ENCODE measurements at regions not wholly inside any gene's neighbourhood (a gene's known extent, or its start where the extent isn't known, plus 50 kb on each side); places are given as distances from the start of the nearest gene placed in this dataset.

DNA sequence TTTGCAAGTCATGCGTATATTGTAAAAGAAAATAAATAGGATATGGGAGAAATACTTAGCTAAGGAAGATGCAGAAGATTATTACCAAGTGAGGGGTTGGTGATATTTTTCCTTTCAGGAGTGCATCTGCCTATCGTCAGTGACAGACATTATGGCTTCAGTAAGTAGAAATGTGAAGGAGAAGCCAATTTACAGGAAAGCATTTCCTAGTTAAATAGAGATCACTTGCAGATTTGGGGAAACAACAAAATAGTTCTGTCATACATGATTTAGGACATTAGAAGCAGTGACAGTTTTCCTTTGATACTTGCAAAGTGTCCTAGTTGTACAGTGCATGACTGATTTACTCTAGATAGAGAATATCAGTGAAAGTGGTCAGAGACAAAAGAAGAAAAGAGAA, 747.8 kb upstream of the KLHL1 start:
- H3K4me3 Mint-ChIP-seq: no peak overlapping the region
- H3K9me3 Mint-ChIP-seq: peaks cover 4% of the 10 kb centered on the region
- DNase-seq: no peak
- H3K36me3 Mint-ChIP-seq (ENCODE audit: low read depth): no peaks in the 10 kb centered on the region
- H3K27me3 Mint-ChIP-seq: no peaks in the 10 kb centered on the region
- no peak overlapping the region for H3K27ac Mint-ChIP-seq
- H3K4me1 Mint-ChIP-seq (ENCODE audit: low read depth): no peaks in the 10 kb centered on the region

DNA sequence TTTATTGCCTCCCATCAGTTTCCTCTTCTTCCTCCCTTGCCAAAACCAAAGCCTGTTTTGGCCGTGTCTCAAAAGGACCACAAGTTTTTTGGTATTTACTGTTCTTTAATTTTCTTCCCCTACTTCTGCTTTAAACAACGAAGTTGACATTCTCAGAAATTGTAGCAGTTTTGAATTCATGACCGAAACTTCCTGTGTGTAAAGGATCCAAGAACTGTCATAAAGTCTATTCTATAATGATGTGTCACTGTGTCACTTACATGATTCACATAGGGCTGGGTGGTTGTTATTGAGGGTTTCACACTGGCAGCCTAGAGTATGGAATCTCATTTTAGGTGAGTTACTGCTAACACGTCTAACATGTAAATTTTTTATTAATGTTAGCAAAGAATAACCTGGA, 741.0 kb upstream of the KLHL1 start:
- no peak for DNase-seq
- Mint-ChIP-seq H3K27ac (no peak overlapping the region), H3K9me3 (peaks cover 4% of the 10 kb centered on the region), H3K4me1 (ENCODE audit: low read depth) (no peaks in the 10 kb centered on the region), H3K27me3 (no peaks in the 10 kb centered on the region), H3K36me3 (ENCODE audit: low read depth) (no peaks in the 10 kb centered on the region), H3K4me3 (no peak overlapping the region)

DNA sequence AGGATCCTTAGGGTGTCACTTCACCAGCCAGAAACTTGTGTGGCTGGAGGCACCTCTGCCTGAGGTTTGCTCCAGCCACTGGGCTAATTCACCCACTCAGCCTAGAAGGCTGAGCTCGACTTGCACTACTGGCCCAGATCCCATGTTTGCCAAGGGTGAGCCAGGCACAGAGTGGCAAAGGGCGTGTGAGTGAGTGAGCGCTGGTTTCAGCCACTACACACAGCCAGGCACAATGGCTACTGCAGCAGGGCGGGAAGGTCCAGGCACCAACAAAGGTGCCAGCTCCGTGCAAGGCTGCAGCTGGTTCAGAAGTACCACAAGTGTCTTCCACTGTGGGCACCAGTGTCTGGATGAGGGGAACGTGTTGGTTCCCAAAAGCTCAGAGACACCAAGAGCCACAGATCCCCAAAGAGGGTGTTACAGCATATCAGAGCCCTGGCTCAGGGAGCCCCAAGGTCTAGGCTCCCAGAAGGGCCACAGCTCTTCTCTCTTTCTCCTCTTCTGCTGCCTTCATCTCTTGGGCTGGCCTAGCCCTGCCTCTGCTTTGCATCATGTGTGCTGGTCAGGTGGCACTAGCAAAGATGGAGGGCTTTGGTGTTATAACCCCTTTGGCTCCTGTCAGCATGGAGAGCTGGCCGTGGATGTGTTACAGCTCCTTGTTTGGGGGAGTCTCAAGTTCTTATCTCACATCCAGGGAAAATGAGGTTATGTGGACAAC, 736.3 kb upstream of the KLHL1 start:
- Mint-ChIP-seq H3K27ac (no peak overlapping the region), H3K27me3 (no peaks in the 10 kb centered on the region), H3K4me1 (ENCODE audit: low read depth) (no peaks in the 10 kb centered on the region), H3K4me3 (no peak overlapping the region), H3K36me3 (ENCODE audit: low read depth) (no peaks in the 10 kb centered on the region), H3K9me3 (peaks cover 7% of the 10 kb centered on the region)
- DNase-seq: no peak

DNA sequence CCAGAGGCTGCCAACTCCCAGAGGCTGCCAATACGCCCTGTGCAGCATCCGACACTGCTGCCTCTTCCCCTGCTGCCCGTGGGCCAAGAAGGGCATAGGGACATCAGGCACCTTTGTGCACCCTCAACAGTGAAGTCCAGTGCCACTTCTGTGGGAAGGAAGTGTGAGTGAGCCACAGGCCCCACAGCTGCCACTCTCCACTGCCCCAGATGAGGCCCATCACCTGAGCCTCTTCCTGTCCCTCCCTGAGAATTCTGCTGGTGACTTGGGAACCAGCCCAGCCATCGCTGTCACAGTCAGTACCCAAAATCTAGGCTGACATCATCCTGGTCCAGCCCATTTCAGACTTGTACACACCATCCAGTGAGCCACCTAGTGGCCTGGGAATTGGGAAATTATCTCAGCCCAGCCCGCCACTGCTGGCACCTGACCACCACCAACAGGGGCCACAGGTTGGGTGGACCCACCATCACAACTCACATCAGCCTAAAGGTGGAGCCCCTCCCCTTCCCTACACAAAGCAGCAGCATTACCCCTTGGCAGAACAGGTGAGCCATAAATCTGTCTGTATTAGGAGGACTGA, 733.9 kb upstream of the KLHL1 start:
- Mint-ChIP-seq H3K27me3 (no peaks in the 10 kb centered on the region), H3K9me3 (peaks cover 7% of the 10 kb centered on the region), H3K27ac (no peak overlapping the region), H3K36me3 (ENCODE audit: low read depth) (no peaks in the 10 kb centered on the region), H3K4me1 (ENCODE audit: low read depth) (no peaks in the 10 kb centered on the region), H3K4me3 (no peak overlapping the region)
- DNase-seq: no peak

DNA sequence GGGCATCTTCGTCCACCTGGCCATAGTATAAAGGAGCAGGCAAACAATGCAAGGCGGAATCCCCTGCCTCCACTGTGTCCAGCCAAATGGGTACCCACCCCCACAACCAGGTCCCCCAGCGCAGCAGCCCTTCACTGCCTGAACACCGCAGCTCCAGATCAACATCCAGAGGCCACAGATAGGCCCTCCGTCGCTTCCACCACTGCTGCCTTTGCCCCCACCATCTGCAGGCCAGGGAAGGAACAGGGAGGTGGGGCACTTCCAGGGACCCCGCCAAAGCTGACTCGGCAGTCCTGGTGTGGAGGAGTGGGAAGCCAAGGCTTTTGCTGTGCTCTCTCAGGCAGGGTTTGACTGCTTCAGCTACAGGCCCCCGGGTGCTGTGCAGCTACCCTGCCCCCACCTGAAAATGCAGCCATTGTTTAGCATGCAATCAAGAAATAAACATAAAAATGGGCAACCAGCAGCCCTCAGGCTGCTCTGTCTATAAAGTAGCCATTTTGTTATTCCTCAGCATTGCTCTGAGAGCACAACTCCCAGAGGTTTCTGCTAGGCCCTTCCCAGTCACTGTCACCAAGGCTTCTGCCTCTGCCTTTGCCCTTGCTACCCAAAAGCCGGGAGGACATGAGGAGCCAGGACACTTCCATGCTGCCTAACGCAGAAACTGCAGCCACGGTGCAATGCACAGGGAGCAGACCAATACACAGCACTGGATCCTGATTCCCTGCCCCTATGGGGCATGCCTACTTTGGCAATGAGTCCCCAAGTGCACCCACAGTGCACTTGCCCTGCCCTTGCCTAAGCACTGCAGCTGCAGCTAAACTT, 733.2 kb upstream of the KLHL1 start:
- H3K27me3 Mint-ChIP-seq: no peaks in the 10 kb centered on the region
- no peak overlapping the region for H3K4me3 Mint-ChIP-seq
- H3K9me3 Mint-ChIP-seq: peaks cover 7% of the 10 kb centered on the region
- H3K4me1 Mint-ChIP-seq (ENCODE audit: low read depth): no peaks in the 10 kb centered on the region
- H3K36me3 Mint-ChIP-seq (ENCODE audit: low read depth): no peaks in the 10 kb centered on the region
- no peak overlapping the region for H3K27ac Mint-ChIP-seq
- DNase-seq: no peak

DNA sequence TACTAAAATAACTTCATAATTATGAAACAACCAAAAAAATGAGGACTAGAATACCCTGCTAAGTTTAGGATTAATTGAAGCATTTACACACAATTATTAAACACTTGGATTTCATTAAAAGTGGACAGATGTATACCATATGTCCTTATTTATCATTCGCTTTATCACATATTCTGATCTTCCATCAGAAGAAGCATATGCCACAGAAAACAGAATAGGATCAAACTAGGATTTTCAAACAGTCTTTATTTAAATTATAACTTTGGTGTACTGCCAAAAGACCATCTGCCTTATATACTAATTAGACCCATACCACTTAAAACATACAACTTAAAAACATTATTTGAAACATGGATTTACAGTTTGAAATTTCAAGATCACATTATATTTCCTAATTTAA, 727.1 kb upstream of the KLHL1 start:
- H3K27ac Mint-ChIP-seq: no peak overlapping the region
- H3K27me3 Mint-ChIP-seq: no peaks in the 10 kb centered on the region
- peaks cover 2% of the 10 kb centered on the region for H3K9me3 Mint-ChIP-seq

DNA sequence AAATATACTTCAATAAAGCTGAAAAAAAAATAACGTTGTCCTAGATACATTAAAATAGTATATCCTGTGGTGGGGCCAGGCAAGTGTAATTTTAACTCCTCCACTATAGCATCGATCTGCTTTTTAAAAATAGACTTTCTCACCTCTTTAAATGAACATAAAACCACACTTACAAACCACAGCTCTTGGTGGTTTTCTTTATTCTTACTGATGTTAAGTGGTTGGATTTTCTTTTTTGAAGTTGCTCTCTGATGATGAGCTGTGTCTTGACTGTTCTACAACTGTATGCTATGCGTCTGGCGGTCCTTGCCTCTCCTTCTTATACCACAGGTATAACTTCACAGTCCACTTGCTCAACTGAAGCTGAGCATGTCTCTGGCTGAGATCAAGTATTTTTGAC, 721.5 kb upstream of the KLHL1 start:
- Mint-ChIP-seq H3K4me3 (no peak overlapping the region), H3K27ac (no peak overlapping the region)

More for the DNA sequence above, 727.1 kb upstream of the KLHL1 start:
- H3K36me3 Mint-ChIP-seq (ENCODE audit: low read depth): no peaks in the 10 kb centered on the region
- no peaks in the 10 kb centered on the region for H3K4me1 Mint-ChIP-seq (ENCODE audit: low read depth)
- DNase-seq: no peak
- H3K4me3 Mint-ChIP-seq: no peak overlapping the region

DNA sequence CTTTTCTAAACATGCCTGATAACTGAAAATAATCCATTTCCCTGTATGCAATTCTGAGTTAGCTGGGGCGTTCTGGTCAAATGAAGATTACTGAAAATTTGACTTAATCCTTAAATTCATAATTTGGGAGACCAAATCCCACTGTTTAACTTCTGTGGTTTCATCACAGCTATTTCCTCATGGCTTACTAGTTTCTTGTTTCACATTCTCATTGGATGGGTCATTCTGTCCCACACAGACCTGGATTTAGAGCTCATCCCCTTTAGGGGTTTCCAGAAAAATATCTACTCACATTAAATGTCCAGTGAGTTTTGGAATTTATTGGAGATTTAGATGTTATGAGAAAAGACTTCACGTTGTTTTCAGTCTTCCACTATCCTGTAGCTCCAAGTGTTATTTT, 709.3 kb upstream of the KLHL1 start:
- H3K27me3 Mint-ChIP-seq: no peaks in the 10 kb centered on the region
- DNase-seq: no peak
- H3K4me3 Mint-ChIP-seq: no peak overlapping the region
- no peak overlapping the region for H3K27ac Mint-ChIP-seq
- no peaks in the 10 kb centered on the region for H3K36me3 Mint-ChIP-seq (ENCODE audit: low read depth)
- H3K4me1 Mint-ChIP-seq (ENCODE audit: low read depth): no peaks in the 10 kb centered on the region
- H3K9me3 Mint-ChIP-seq: no peaks in the 10 kb centered on the region

More for the DNA sequence above, 721.5 kb upstream of the KLHL1 start:
- H3K36me3 Mint-ChIP-seq (ENCODE audit: low read depth): no peaks in the 10 kb centered on the region
- no peak for DNase-seq
- no peaks in the 10 kb centered on the region for H3K4me1 Mint-ChIP-seq (ENCODE audit: low read depth)
- no peaks in the 10 kb centered on the region for H3K27me3 Mint-ChIP-seq
- peaks cover 4% of the 10 kb centered on the region for H3K9me3 Mint-ChIP-seq

DNA sequence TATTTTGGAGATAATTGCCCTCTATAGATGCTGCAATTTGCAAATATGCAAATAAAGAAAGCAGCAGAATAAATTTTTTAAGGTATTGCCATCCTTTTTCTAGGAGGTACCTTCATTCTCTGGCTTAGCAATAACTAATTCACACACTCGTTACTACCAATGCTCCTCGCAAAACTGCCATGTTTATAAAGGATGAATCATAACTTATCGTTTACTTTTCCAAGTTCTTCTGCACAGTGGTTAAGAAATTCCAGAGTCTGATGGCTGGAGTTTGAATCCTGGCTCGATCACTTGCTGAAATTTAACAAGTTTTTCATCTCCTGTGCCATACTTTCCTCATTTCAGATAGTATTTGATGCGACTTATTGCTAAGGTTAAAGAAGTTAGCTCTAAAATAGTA, 708.6 kb upstream of the KLHL1 start:
- Mint-ChIP-seq H3K4me1 (ENCODE audit: low read depth) (no peaks in the 10 kb centered on the region), H3K4me3 (no peak overlapping the region), H3K36me3 (ENCODE audit: low read depth) (no peaks in the 10 kb centered on the region), H3K9me3 (no peaks in the 10 kb centered on the region), H3K27ac (no peak overlapping the region), H3K27me3 (no peaks in the 10 kb centered on the region)
- DNase-seq: no peak

DNA sequence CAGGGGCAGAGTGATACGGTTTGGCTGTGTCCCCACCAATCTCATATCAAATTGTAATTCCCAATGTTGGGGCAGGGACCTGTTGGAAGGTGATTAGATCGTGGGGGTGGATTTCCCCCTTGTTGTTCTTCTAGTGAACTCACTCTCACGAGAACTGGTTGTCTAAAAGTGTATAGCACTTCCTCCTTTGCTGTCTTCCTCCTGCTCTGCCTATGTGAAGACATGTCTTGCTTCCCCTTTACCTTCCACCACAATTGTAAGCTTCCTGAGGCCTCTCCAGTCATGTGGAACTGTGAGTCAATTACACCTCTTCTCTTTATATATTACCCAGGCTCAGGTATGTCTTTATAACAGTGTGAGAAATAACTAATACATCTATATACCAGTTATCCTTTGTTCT, 706.4 kb upstream of the KLHL1 start:
- no peaks in the 10 kb centered on the region for H3K4me1 Mint-ChIP-seq (ENCODE audit: low read depth)
- H3K27me3 Mint-ChIP-seq: no peaks in the 10 kb centered on the region
- H3K4me3 Mint-ChIP-seq: no peak overlapping the region
- peaks cover 1% of the 10 kb centered on the region for H3K9me3 Mint-ChIP-seq
- DNase-seq: no peak
- no peaks in the 10 kb centered on the region for H3K36me3 Mint-ChIP-seq (ENCODE audit: low read depth)
- no peak overlapping the region for H3K27ac Mint-ChIP-seq

DNA sequence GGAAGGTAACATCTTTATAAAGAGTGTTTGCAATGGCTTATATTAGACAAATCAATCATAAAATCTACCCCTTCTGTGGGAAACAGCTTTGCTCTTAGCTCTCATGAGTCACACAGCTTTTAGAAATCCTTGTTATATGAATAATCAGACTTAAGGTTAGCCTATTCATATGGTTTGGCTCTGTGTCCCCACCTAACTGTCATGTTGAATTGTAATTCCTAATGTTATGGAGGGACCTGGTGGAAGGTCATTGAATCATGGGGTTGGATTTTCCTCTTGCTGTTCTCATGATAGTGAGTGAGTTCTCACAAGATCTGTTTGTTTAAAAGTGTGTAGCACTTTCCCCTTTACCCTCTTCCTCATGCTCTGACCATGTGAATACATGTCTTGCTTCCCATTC, 704.2 kb upstream of the KLHL1 start:
- DNase-seq: no peak
- Mint-ChIP-seq H3K36me3 (ENCODE audit: low read depth) (no peaks in the 10 kb centered on the region), H3K4me3 (no peak overlapping the region), H3K27me3 (no peaks in the 10 kb centered on the region), H3K9me3 (peaks cover 5% of the 10 kb centered on the region), H3K27ac (no peak overlapping the region), H3K4me1 (ENCODE audit: low read depth) (no peaks in the 10 kb centered on the region)

DNA sequence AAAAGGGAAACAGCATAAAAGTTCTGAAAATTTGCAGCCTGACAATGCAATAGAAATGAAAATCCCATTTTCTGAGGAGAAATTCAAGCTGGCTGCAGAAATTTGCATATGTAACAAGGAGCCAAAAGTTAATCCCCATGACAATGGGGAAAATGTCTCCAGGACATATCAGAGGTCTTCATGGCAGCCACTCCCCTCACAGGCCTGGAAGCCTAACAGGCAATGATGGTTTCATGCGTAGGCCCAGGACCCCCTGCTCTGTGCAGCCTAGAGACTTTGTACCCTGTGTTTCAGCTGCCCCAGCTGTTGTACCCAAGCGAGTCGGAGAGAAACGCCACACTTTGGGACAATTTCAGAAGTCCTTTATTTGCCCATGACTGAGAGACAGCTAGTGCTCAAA, 701.3 kb upstream of the KLHL1 start:
- Mint-ChIP-seq H3K36me3 (ENCODE audit: low read depth) (no peaks in the 10 kb centered on the region), H3K27me3 (no peaks in the 10 kb centered on the region), H3K9me3 (peaks cover 5% of the 10 kb centered on the region), H3K4me3 (no peak overlapping the region), H3K4me1 (ENCODE audit: low read depth) (no peaks in the 10 kb centered on the region), H3K27ac (no peak overlapping the region)
- DNase-seq: no peak

DNA sequence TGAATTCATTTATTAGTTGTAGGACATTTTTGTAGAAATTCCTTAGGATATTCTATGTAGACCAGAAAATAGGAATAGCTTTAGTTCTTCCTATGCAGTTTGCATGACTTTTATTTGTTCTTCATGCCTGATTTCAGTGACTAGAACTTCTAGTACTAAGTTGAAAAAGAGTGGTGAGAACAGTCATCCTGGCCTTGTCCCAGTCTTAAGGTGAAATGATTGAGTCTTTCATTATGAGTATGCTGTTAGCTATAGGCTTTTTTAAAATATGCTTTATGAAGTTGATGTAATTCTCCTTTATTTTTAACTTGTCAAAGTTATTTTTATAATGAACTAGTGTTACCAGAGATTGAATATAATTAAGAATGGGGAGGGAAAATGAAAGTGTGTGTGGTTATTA, 690.1 kb upstream of the KLHL1 start:
- Mint-ChIP-seq H3K9me3 (peaks cover 6% of the 10 kb centered on the region), H3K27me3 (no peaks in the 10 kb centered on the region), H3K4me1 (ENCODE audit: low read depth) (no peaks in the 10 kb centered on the region), H3K27ac (no peak overlapping the region), H3K4me3 (no peak overlapping the region), H3K36me3 (ENCODE audit: low read depth) (no peaks in the 10 kb centered on the region)
- DNase-seq: no peak

DNA sequence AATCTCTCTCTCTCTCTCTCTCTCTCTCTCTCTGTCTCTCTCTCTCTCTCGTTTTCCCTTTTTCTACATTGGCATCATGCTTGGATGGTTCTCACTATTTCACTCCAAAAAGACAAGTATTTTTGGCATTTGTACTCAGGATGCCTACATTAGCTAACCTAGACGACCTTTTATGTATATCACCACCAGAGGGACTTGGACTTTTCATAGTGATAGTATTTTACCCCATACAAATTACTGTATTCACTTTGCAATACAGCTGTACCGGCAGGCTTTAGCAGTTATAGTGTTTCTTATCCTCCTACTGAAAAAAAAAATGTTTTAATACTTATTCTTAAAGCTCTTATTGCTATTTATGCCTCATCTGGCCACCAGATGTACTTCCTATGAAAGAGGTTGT, 687.2 kb upstream of the KLHL1 start:
- Mint-ChIP-seq H3K4me3 (no peak overlapping the region), H3K4me1 (ENCODE audit: low read depth) (no peaks in the 10 kb centered on the region), H3K27ac (no peak overlapping the region), H3K27me3 (no peaks in the 10 kb centered on the region), H3K9me3 (peaks cover 6% of the 10 kb centered on the region), H3K36me3 (ENCODE audit: low read depth) (no peaks in the 10 kb centered on the region)
- no peak for DNase-seq

DNA sequence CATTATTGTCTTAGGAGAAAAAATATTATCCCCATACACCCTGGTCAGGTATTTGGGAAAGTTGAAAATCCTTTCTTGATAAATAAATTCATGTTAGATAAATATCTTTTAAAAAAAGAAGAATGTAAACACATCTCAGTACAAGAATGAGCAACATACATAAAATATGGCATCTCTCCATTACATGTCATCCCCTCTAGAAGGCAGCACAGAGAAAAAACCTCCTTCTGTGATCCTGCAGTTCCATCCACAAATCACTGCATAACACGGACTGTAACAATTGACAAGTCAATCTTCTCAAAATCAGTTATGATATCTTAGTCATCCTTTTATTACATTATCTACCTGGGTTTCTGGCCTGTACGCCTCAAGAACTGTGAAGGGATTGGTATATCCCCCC, 683.9 kb upstream of the KLHL1 start:
- no peak overlapping the region for H3K4me3 Mint-ChIP-seq
- no peak for DNase-seq
- no peaks in the 10 kb centered on the region for H3K9me3 Mint-ChIP-seq
- no peaks in the 10 kb centered on the region for H3K27me3 Mint-ChIP-seq
- no peaks in the 10 kb centered on the region for H3K36me3 Mint-ChIP-seq (ENCODE audit: low read depth)
- no peak overlapping the region for H3K27ac Mint-ChIP-seq
- no peaks in the 10 kb centered on the region for H3K4me1 Mint-ChIP-seq (ENCODE audit: low read depth)
